GM19035 (cell line): ENCODE measurements at regions not wholly inside any gene's neighbourhood (a gene's known extent, or its start where the extent isn't known, plus 50 kb on each side); places are given as distances from the start of the nearest gene placed in this dataset.

Experiments
- ATAC-seq: cut with Tn5 transposase; IDR thresholded peaks from one replicate; pipeline ENCODE4 v1.9.1; 2021; ENCODE audit not compliant: unreplicated experiment

- ATAC-seq, result no peak
These were observed 174.7 kb downstream of the LPIN1 start for GRCh38 chr2:11920993-11921583.

GRCh38 chr2:11922294-11922693, 175.9 kb downstream of the LPIN1 start:
- no peak for ATAC-seq

- ATAC-seq, result no peak
These were observed 177.5 kb downstream of the LPIN1 start for GRCh38 chr2:11923935-11924334.

GRCh38 chr2:11925295-11926066, 179.0 kb downstream of the LPIN1 start:
- ATAC-seq, result no peak

- no peak for ATAC-seq
These were observed 183.9 kb downstream of the LPIN1 start for GRCh38 chr2:11930211-11930761.

- ATAC-seq, result no peak
These were observed 185.6 kb downstream of the LPIN1 start for GRCh38 chr2:11932048-11932512.

GRCh38 chr2:11932962-11933361, 186.5 kb downstream of the LPIN1 start:
- no peak for ATAC-seq

- ATAC-seq, result peak; percentile 64
These were observed 187.4 kb downstream of the LPIN1 start for GRCh38 chr2:11933854-11934253.

- ATAC-seq, result no peak
These were observed 190.3 kb downstream of the LPIN1 start for GRCh38 chr2:11936761-11937160.

GRCh38 chr2:11938196-11938595, 191.8 kb downstream of the LPIN1 start:
- no peak for ATAC-seq

GRCh38 chr2:11939523-11939922, 193.1 kb downstream of the LPIN1 start:
- ATAC-seq, result no peak

- no peak for ATAC-seq
These were observed 193.8 kb downstream of the LPIN1 start for GRCh38 chr2:11940121-11940743.

- ATAC-seq, result no peak
These were observed 194.4 kb downstream of the LPIN1 start for GRCh38 chr2:11940799-11941198.

GRCh38 chr2:11941201-11942177, 195.1 kb downstream of the LPIN1 start:
- ATAC-seq, result no peak

- no peak for ATAC-seq
These were observed 195.7 kb downstream of the LPIN1 start for GRCh38 chr2:11942178-11942569.

- no peak for ATAC-seq
These were observed 197.9 kb downstream of the LPIN1 start for GRCh38 chr2:11944311-11944710.

- ATAC-seq, result peak; percentile 96
These were observed 199.0 kb downstream of the LPIN1 start for GRCh38 chr2:11945139-11946126.

GRCh38 chr2:11947956-11948355, 201.5 kb downstream of the LPIN1 start:
- ATAC-seq, result no peak

- no peak for ATAC-seq
These were observed 203.5 kb downstream of the LPIN1 start for GRCh38 chr2:11949732-11950523.
